ENCODE measurements at regions not wholly inside any gene's neighbourhood (a gene's known extent, or its start where the extent isn't known, plus 50 kb on each side); places are given as distances from the start of the nearest gene placed in this dataset.

DNA sequence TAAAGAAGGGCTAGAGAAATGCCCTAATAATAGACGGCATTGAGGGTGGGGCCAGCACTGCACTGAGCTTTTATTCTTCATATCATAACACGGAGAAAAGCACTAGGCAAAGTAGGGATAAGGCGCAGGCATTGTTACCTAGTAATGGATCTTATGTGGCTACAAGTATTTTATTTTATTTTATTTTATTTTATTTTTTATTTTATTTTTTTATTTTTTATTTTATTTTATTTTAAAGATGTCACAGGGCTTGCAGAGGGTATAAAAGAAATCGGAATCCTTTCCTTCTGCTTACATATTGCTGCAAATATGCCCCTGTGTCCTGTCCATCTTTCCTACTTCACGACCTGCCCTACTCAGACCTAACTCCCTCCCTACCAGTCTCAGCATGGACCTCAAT lies 452.0 kb upstream of the KIRREL3 start:
- no peak for DNase-seq

DNA sequence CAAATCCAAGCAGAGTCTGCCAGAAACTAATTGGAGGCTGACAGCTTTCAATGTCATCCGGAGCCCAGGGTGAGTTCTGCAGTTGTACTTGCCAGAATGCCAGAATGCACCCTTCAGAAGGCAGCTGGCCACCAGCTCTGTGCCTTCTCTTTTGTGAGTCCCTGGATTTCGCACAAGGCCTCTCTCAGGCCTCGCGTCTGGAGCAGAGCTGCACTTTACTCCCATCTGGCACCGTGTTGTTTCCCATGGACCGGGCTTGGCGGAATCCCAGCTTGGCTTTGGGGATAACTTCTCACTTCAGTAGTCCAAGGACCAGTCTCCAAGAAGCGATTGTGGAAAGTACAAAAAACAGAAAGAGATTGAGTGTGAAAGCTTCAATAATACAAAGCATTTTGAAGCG lies 451.3 kb upstream of the KIRREL3 start:
- no peak for DNase-seq

DNA sequence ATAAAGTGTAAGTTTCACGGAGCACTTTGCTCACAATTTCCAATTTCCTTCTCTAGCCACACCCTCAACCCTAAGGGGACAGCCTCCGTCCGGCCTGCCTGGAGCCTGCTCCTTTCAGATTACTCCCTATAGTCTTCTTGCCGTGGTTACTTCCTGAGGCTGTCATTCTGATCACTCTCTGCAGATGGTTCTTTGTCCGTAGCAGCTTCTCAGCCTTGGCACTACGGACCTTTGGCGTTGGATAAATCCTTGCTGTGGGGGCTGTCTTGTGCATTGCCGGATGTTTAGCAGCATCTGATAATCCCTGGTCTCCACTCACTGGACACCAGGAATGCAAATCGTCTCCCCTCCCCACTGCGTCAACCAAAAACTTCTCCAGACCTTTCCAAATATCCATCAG lies 447.5 kb upstream of the KIRREL3 start:
- DNase-seq = no peak

DNA sequence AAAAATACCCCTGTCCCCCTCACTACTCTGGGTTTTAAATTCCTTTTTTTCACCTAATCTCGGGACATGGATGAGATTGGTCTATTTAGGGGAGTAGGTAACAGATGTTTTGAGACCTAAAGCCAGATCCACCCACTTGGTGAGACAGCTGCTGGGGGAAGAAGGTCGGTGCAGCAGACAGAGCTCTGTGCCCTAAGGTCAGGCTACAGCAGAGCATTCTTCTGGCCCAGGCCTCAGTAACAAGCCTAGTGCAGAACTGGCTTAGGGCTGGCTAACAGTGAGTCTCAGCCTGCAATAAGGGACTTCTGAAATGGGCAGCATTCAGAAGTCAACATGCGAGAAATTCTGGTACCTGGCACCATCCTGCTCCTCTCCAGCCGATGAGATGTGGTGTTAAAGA lies 444.9 kb upstream of the KIRREL3 start:
- no peak for DNase-seq

DNA sequence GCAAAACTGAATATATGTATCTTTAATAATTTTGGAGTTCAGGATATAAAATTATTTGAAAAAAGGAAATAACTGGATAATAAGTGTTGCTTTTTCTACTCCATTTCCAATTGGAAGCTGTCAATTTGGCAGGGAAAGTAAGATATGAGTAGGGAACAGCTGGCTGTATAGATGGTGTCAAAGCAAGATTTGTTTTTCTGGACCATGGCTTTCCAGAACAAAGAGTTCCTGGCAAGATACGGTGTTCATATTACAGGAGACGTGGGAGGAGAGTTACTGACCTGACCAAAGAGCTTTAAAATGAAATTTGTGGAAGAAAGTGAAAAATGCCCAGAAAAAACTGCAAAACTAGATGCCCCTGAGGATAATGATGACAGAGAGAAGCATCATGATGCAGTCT lies 442.7 kb upstream of the KIRREL3 start:
- no peak for DNase-seq

DNA sequence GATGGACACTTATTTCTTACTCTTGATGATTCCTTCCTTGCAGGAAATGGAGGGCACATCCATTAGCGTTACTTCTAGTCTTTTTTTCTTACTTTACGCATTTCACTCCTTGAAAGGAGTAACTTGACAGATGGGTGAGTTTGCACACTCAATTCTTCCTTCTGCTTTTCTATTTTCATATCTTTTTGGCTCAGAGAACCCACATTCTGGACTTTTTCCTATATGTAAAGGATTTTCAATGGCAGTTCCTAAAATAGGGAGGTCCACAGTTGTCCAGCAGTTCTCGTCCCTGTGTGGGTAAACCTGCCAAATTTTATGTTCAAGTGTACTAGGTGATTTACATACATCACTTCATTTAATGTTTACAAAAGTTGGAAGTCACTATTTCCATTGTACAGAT lies 440.0 kb upstream of the KIRREL3 start:
- DNase-seq = no peak

DNA sequence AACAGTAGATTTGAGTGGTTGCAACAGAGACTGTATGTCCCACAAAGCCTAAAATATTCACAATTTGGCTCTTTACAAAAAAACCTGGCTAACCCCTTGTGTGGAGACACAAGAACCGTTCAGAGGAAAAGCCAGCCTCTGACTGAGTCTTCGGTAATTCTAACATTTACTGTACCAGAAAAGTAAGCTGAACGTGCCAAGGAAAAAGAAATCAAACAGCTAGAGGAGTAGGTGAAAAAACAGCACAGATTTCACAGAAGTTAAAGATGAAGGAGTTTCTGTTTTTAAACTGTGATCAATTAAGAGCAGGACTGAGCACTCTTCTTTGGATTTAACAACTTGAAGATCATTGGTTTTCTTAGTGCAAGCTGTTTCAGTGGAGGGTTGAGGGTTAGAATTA lies 424.7 kb upstream of the KIRREL3 start:
- DNase-seq = no peak

DNA sequence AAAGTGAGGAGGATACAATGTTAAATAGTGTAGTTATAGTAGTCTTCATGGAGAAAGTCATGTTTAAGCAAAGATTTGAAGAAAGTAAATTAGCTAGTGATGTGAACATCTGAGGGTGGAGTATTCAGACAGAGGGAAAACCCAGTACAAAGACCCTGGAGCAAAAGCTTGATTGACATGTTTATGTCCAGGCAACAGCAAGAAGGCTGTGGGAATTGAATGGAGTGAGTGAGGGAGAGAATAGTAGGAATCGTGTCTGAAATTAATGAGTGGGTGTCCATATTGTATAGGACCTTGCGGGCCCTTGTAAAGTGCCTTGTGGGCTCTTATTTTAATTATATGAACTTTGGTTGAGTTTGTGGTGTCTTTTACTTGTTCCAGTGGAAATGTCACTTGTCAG lies 424.1 kb upstream of the KIRREL3 start:
- DNase-seq = no peak

DNA sequence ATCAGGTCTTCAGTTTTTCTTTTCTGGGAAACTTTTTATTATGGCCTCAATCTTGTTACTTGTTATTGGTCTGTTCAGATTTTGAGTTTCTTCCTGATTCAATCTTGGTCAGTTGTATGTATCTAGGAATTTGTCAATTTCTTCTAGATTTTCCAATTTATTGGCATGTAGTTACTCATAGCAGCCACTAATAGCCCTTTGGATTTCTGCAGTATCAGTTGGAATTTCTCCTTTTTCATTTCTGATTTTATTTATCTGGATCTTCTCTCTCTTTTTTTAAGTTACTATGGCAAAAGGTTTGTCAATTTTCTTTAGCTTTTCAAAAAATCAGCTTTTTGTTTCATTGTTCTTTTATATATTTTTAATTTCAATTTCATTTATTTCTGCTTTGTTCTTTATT lies 419.6 kb upstream of the KIRREL3 start:
- no peak for DNase-seq

DNA sequence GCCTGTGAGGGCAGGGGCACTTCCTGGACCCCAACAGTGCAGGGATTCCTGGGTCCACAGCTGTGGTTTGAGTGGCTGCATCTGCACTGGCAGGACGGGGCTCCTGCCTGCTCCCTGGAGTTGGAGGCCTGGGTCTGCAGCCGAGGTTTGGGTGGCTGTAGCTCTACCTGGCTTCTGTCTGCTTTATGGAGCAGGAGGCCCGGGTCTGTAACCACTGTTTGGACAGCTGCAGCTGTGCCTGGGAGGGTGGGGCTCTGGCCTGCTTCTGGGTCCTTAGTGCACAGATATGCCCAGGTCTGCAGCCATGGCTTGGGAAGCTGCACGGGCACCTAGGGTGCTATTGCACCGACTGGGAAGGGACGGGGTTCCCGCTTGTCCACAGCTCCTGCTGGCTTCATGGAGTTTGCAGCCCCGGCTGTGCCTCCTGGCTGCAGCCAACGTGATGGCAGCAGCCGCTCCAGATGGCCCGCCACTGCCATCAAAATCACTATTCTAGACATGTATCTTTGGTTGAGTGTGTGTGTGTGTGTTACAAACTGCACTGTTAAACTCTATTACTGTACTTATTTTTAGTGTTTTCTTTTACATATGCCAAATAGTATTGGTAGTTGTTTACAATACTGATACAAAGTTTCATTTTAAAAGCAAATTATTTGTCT lies 412.3 kb upstream of the KIRREL3 start:
- DNase-seq = no peak

DNA sequence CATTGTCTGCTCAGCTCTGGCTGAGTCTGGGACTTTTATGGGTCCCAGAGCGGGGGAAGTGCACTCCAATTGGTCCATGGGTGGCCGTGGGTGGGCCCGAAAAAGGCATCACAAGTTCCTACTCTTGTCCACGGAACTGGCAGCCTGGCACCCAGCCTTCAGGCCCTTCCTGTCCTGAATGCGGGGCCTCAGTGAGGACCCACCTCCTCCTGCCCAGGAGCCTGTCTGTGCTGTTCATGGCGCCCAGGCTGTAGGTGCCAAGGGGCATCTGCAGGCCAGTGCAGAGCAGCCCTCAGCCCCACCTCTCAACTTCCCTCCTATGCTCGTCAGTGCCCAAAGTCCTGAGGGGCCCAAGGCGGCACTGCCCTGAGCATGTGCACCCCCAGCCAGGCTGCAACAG lies 411.7 kb upstream of the KIRREL3 start:
- no peak for DNase-seq

DNA sequence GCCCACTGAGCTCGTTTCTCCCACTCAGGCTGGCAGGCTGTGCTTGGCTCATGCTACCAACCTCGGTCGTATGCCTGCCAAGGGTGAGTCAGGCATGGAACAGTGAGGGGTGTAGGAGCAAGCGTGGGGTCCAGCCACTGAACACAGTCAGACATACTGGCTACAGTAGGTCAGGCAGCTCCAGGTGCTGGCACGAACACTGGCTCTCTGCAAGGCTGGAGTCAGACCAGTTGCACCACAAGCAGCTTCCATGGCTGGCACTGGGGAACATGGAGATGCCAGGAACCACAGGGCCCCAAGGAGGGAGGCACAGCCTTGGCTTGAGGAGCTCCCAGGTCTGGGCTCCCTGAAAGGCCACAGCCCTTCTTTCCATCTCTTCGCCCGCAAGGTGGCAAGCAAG lies 410.7 kb upstream of the KIRREL3 start:
- DNase-seq = no peak

DNA sequence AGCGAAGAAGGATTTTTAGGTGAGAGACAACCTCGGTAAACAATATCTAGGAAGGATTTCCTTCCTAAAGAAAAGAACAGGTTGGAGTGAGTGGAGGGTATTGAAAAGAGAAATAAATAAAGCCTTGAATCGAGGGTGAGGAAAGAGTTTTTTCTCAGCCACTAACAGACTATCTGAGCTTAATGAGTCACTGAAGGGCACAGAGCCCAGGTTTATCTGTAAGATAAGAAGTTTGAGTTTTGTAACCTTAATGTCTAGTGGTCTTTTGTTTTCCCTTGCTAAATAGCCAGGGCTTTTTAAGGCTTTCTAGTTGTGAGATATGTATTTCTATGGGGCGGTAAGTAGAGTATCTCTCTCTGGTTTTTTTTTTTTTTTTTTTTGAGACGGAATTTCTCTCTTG lies 394.5 kb upstream of the KIRREL3 start:
- no peak for DNase-seq

DNA sequence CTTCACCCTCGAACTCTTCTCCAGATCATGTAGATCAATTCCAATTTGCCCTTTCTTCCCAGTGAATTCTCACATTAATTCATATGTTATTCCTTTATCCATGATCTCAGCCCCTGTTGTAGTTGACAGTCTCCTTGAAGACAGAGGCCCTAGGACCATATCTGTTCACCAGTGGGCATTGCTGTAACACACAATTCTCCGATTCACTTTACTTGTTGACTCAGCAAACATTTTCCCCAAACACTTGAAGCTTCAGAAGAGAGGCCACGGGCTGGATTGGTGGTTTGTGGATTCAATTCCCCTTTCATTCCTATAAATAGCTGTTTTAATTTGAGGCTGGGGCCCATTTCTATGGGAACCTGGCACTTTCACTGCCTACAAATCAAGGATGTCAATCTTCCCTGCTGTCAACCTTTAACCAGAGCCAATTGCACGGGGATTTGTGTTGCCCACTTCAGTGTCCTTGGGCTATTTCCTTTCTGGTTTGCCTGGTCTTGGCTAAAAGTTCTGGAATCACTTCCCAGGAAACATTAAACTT lies 393.0 kb upstream of the KIRREL3 start:
- DNase-seq = no peak

DNA sequence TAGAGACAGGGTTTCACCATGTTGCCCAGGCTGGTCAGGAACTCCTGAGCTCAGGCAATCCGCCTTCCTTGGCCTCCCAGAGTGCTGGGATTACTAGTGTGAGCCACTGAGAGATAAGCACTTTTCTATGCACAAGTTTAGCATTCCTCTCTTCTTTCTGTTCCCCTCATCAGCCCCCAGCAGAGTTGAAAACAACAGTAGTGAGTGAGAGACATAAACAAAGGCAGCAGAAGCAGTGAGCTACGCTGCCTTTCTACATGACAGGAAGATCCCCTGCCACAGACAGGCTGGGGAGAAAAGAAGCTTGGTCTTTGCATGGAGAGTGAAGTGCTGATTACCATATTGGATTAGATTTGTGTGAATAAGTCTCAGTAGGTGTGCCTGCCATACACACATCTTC lies 392.0 kb upstream of the KIRREL3 start:
- no peak for DNase-seq

DNA sequence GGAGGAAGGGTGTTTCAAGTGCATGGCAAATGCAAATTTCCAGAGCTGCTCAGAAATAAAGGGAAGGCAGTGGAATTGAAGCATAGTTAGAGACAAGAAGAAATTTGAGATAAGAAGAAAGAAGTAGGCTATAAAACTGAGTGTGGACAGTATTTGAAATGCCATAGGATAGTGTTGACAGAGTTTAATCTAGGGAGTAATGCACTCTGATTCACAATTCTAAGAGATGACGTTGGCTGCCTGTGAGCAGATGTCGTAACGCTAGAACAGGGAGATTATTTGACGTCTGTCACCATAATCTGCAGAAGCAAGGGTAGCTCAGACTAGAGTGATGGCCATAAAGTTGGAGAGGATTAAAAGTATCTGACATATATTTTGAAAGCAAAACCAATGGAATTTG lies 389.9 kb upstream of the KIRREL3 start:
- DNase-seq = no peak

DNA sequence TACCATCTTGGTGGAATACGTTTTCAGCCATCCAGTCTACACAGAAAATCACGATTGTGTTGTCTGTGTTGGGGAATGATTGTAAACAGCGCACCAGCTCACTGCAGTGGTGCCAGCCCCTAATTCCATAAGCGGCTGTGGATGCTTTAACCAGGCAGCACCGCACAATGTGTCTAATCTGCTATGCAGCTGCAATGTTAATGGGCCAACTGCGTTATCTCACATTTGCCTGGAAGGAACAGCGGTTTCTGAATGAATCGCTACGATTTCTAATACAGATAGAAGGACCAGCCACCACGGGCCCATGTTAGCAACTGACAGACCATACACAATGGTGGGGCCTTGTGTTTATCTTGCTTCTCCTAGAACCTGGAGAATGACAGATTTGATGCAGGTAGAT lies 384.5 kb upstream of the KIRREL3 start:
- no peak for DNase-seq

DNA sequence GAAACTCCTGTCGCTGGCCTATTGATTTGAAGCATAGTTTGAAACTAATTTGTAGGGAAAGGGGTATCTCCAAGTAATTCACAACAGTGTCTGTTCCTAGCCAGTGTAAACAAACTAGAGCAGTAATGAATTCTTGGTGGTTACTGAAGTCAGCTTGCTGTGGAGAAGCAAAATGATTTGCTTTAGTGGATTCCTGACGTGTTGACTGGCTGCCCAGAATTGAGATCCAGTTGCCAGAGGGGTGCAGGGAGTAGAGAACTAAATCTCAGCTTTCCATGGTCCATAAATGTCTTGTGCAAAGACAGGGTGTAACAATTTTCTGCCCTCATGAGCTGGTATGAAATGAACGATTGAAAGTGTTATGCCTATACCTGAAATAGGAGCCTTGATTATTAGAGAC lies 382.5 kb upstream of the KIRREL3 start:
- DNase-seq = no peak

DNA sequence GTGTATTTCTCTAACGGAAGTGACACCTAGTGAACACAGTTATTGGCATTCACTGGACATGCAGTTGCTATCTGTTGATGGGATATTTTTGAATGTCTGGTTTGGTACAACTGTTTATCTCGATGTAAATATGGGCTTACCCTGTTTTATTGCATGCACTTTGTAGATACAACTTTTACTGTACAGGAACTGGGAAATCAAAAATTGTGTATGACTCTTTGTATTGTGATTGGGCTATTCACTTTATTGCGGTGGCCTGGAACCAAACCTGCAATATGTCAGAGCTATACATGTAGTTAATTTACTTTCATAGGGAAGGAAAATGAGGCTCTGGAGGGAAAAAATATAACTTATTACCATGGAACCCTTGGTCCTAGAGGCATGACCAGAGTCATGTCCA lies 380.7 kb upstream of the KIRREL3 start:
- no peak for DNase-seq

DNA sequence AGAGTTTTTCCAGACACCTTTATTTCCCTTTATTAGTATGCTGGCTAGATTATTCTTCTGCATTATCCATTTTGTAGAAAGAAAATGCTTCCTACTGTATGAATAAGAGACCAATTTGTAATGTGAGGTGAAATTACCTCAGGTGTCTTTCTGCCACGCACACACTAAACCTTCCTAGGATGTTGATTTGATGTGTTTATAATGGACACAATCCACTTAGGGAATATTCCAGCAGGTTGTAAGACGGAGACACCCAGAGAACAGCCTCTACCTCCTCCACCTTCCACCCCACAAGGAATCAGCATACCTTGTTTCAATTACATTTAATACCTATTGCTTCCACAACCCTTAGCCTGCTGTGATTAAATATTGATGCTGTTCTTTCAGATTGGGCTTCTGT lies 379.1 kb upstream of the KIRREL3 start:
- DNase-seq = no peak

DNA sequence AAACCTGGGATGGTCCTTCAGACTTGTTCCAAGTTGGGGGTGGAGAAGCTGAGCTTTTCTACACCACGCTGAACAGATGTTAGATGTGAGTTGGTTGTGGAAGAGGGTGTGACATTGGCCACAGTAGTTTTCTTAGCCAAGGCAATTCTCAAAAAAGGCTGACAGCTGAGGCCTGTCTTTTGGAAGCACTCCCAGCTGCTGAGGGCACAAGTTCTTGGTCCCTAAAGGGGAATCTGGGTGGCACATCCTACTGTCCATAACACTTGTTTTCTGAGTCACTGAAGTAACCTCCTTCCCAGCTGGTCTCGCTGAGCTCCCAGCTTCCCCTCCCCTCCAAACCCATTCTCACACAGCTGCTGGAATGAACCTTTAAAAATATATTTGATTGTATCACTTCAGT lies 375.7 kb upstream of the KIRREL3 start:
- no peak for DNase-seq

DNA sequence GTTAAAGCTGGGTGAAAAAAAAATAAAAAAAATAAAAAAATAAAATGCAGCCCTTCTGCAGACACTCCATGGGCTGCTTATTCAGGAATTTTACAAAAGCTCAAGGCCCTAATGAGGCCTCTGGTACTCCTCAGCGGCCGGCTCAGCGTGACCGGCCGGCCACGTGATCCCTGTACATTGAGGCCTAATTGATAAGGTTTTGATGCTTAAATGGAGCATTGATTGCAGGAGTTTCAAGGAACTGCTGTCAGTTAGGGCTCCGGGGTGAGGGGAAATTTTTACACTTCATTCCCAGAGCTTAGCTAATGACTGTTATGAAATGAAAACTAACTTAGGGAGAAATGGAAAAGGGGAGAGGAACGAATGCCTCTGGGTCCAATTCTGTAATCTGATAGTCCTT lies 368.8 kb upstream of the KIRREL3 start:
- no peak for DNase-seq

DNA sequence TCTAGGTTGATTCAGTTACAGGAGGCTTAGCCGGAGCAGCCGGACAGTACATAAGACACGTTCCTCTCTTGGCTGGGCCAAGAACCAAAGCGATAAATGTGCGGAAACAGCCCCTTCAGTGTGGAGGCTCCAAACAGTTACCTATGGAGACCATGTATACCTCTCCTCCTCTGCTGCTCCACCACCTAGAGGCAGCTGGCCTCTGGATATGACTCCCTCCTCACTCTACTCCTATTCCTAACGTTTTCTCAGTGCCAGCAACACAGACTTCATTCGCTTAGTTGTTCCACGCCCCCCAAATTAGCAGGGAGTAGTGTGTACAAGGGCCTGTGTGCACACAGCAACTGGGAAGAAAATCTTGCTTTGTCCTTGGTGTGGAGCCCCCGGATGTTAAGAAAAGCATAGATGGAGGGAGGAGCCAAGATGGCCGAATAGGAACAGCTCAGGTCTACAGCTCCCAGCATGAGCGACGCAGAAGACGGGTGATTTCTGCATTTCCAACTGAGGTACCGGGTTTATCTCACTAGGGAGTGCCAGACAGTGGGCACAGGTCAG lies 362.3 kb upstream of the KIRREL3 start:
- DNase-seq = no peak

DNA sequence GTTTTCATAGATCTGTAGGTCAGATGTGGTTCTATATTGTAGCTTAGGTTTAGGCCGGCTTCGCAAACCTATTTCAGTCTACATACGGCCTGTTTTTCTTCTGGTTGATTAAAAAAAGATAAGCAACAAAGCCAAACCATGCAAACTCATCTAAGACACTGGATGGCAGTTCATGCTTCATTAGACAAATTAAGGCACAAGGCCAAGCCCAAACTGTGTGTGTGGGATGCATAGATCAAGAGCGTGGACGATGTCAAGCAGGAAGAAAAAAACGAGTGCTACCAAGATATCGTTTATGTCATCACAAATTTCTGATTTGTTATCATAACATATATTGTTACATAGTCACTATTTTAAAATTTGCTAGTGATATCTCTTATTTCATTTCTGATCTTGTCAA lies 357.6 kb upstream of the KIRREL3 start:
- DNase-seq = no peak

DNA sequence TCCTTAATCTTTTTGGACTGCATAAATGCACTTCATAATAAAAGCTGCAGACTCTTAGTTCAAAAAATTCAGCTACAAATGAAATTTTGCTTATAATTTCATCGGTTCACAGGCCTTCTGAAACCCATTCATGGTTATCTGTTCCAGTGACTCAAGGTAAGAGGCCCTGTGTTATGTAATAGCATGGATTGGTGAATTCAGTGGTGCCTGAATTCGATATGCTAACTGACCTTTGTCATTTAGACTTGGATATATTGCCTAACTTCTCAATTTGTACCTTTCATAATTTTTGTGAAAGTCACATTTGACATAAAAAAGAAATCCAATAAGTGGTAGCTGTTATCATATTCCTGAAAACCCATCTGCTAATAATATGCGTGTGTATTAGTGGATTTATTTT lies 349.9 kb upstream of the KIRREL3 start:
- no peak for DNase-seq
